CD4-positive, CD25-positive, alpha-beta regulatory T cell (primary cell): ENCODE measurements at regions not wholly inside any gene's neighbourhood (a gene's known extent, or its start where the extent isn't known, plus 50 kb on each side); places are given as distances from the start of the nearest gene placed in this dataset.

ENCODE experiments used
- ATAC-seq, 2 donors: fragments of 150-1000 bp; cut with Tn5 transposase; one replicate each; pipeline ENCODE4 v1.10.0; 2021; ENCODE audit warnings: low read depth in 2 of 2, moderate number of reproducible peaks in 2 of 2, moderate library complexity in 1 of 2
- DNase-seq, 3 donors: peaks; one replicate each; pipeline versions ENCODE4 v3.0.0 to v3.0.0-alpha.2; 2012 to 2022; ENCODE audit warnings: mixed read lengths in 1 of 3
- H3K27ac ChIP-seq: one replicate; pipeline ENCODE4 v1.7.0; 2013; ENCODE audit warnings: mild to moderate bottlenecking, low read length; ENCODE audit not compliant: insufficient read depth, poor library complexity, severe bottlenecking
- H3K27me3 ChIP-seq: one replicate; pipeline ENCODE4 v1.7.0; 2013; ENCODE audit warnings: low read length; ENCODE audit not compliant: control insufficient read depth, insufficient read depth
- H3K36me3 ChIP-seq: one replicate; pipeline ENCODE4 v1.7.0; 2013; ENCODE audit warnings: mild to moderate bottlenecking, low read length, moderate library complexity; ENCODE audit not compliant: control insufficient read depth, insufficient read depth
- H3K4me1 ChIP-seq: 2 replicates; pipeline ENCODE4 v1.7.0; 2013; ENCODE audit warnings: mild to moderate bottlenecking, low read length; ENCODE audit not compliant: insufficient read depth, control insufficient read depth, poor library complexity, severe bottlenecking
- H3K4me3 ChIP-seq: one replicate; pipeline ENCODE4 v1.7.0; 2013; ENCODE audit warnings: low read depth, mild to moderate bottlenecking, low read length, moderate library complexity
- H3K9me3 ChIP-seq, 2 experiments: 1 replicate in 1 of 2; 2 replicates in 1 of 2; pipeline ENCODE4 v1.7.0; 2013; ENCODE audit warnings: low read length in 2 of 2, mild to moderate bottlenecking in 1 of 2, moderate library complexity in 1 of 2; ENCODE audit not compliant: control insufficient read depth in 2 of 2
- H3K27ac Mint-ChIP-seq, 3 donors: one replicate each; pipeline ENCODE4 v1.8.0; 2020 to 2022; ENCODE audit warnings: mild to moderate bottlenecking in 3 of 3, mixed read lengths in 3 of 3, moderate library complexity in 2 of 3
- H3K27me3 Mint-ChIP-seq: one replicate; pipeline ENCODE4 v1.8.0; 2022; ENCODE audit warnings: mild to moderate bottlenecking, mixed read lengths
- H3K36me3 Mint-ChIP-seq: one replicate; pipeline ENCODE4 v1.8.0; 2020; ENCODE audit warnings: mixed read lengths
- H3K4me1 Mint-ChIP-seq, 4 donors: one replicate each; pipeline ENCODE4 v1.8.0; 2020 to 2022; ENCODE audit warnings: mixed read lengths in 4 of 4, mild to moderate bottlenecking in 1 of 4
- H3K4me3 Mint-ChIP-seq, 4 donors: one replicate each; pipeline ENCODE4 v1.8.0; 2020 to 2022; ENCODE audit warnings: mild to moderate bottlenecking in 4 of 4, mixed read lengths in 4 of 4, moderate library complexity in 3 of 4
- H3K9me3 Mint-ChIP-seq, 7 donors: one replicate each; pipeline ENCODE4 v1.8.0; 2020 to 2022; ENCODE audit warnings: mixed read lengths in 7 of 7, mild to moderate bottlenecking in 3 of 7, moderate library complexity in 2 of 7

- H3K36me3 ChIP-seq: no peaks in the 10 kb centered on the region
- ATAC-seq: no peak
- no peak overlapping the region for H3K27ac ChIP-seq
- H3K4me1 ChIP-seq: no peaks in the 10 kb centered on the region
- DNase-seq: no peak
- no peaks in the 10 kb centered on the region for H3K4me1 Mint-ChIP-seq
- H3K27me3 Mint-ChIP-seq: peaks cover 10% of the 10 kb centered on the region
- no peaks in the 10 kb centered on the region for H3K9me3 ChIP-seq
- H3K27ac Mint-ChIP-seq: no peak overlapping the region
- no peak overlapping the region for H3K4me3 Mint-ChIP-seq
- peaks cover 0 to 13% (median 7%) of the 10 kb centered on the region in 7 donors for H3K9me3 Mint-ChIP-seq
- H3K36me3 Mint-ChIP-seq: no peaks in the 10 kb centered on the region
- H3K27me3 ChIP-seq: no peaks in the 10 kb centered on the region
- no peak overlapping the region for H3K4me3 ChIP-seq
These were observed 107.8 kb downstream of the ASB7 start for GRCh38 chr15:100710222-100710621.

GRCh38 chr15:100710744-100711515 lies 108.5 kb downstream of the ASB7 start:
- Mint-ChIP-seq H3K36me3 (no peaks in the 10 kb centered on the region), H3K4me1 (no peaks in the 10 kb centered on the region), H3K9me3 (peaks cover 0 to 13% (median 7%) of the 10 kb centered on the region in 7 donors), H3K27me3 (peaks cover 10% of the 10 kb centered on the region), H3K27ac (no peak overlapping the region), H3K4me3 (no peak overlapping the region)
- no peak overlapping the region for H3K4me3 ChIP-seq
- no peaks in the 10 kb centered on the region for H3K27me3 ChIP-seq
- ATAC-seq (no peak), DNase-seq (no peak)
- H3K27ac ChIP-seq: no peak overlapping the region
- H3K9me3 ChIP-seq: no peaks in the 10 kb centered on the region
- no peaks in the 10 kb centered on the region for H3K36me3 ChIP-seq
- H3K4me1 ChIP-seq: no peaks in the 10 kb centered on the region

GRCh38 chr15:100711516-100712021 lies 109.2 kb downstream of the ASB7 start:
- Histone ChIP-seq H3K4me1 (no peaks in the 10 kb centered on the region), H3K9me3 (no peaks in the 10 kb centered on the region), H3K4me3 (no peak overlapping the region), H3K27me3 (no peaks in the 10 kb centered on the region), H3K36me3 (no peaks in the 10 kb centered on the region), H3K27ac (no peak overlapping the region)
- Mint-ChIP-seq H3K4me1 (no peaks in the 10 kb centered on the region), H3K27me3 (peaks cover 10% of the 10 kb centered on the region), H3K36me3 (no peaks in the 10 kb centered on the region), H3K9me3 (peaks cover 0 to 13% (median 7%) of the 10 kb centered on the region in 7 donors), H3K27ac (no peak overlapping the region), H3K4me3 (no peak overlapping the region)
- DNase-seq: no peak
- no peak for ATAC-seq

- no peaks in the 10 kb centered on the region for H3K36me3 Mint-ChIP-seq
- Histone ChIP-seq H3K4me3 (no peak overlapping the region), H3K27ac (no peak overlapping the region), H3K9me3 (no peaks in the 10 kb centered on the region), H3K27me3 (no peaks in the 10 kb centered on the region), H3K4me1 (no peaks in the 10 kb centered on the region), H3K36me3 (no peaks in the 10 kb centered on the region)
- no peak for ATAC-seq
- no peak for DNase-seq
- no peak overlapping the region for H3K4me3 Mint-ChIP-seq
- peaks cover 5% of the 10 kb centered on the region for H3K27me3 Mint-ChIP-seq
- H3K27ac Mint-ChIP-seq: no peak overlapping the region
- no peaks in the 10 kb centered on the region for H3K4me1 Mint-ChIP-seq
- H3K9me3 Mint-ChIP-seq: peaks cover 0 to 12% (median 6%) of the 10 kb centered on the region in 7 donors
These were observed 109.8 kb downstream of the ASB7 start for GRCh38 chr15:100712226-100712625.

GRCh38 chr15:100713163-100713867 lies 110.9 kb downstream of the ASB7 start:
- Histone ChIP-seq H3K36me3 (no peaks in the 10 kb centered on the region), H3K4me3 (no peak overlapping the region), H3K4me1 (no peaks in the 10 kb centered on the region), H3K9me3 (no peaks in the 10 kb centered on the region), H3K27me3 (no peaks in the 10 kb centered on the region), H3K27ac (no peak overlapping the region)
- H3K27ac Mint-ChIP-seq: no peak overlapping the region
- peaks cover 5% of the 10 kb centered on the region for H3K27me3 Mint-ChIP-seq
- H3K4me3 Mint-ChIP-seq: no peak overlapping the region
- H3K9me3 Mint-ChIP-seq: peaks cover 0 to 11% (median 5%) of the 10 kb centered on the region in 7 donors
- ATAC-seq: no peak
- no peaks in the 10 kb centered on the region for H3K4me1 Mint-ChIP-seq
- no peak for DNase-seq
- no peaks in the 10 kb centered on the region for H3K36me3 Mint-ChIP-seq

GRCh38 chr15:100714034-100714748 lies 111.8 kb downstream of the ASB7 start:
- DNase-seq (no peak), ATAC-seq (no peak)
- Mint-ChIP-seq H3K36me3 (no peaks in the 10 kb centered on the region), H3K27ac (no peak overlapping the region), H3K4me1 (no peaks in the 10 kb centered on the region), H3K9me3 (peaks cover 0 to 6% (median 3%) of the 10 kb centered on the region in 7 donors), H3K4me3 (no peak overlapping the region), H3K27me3 (no peaks in the 10 kb centered on the region)
- Histone ChIP-seq H3K27me3 (no peaks in the 10 kb centered on the region), H3K27ac (no peak overlapping the region), H3K36me3 (no peaks in the 10 kb centered on the region), H3K9me3 (no peaks in the 10 kb centered on the region), H3K4me1 (no peaks in the 10 kb centered on the region), H3K4me3 (no peak overlapping the region)

GRCh38 chr15:100714749-100715342 lies 112.5 kb downstream of the ASB7 start:
- no peak overlapping the region for H3K27ac ChIP-seq
- no peak overlapping the region for H3K27ac Mint-ChIP-seq
- H3K4me3 Mint-ChIP-seq: no peak overlapping the region
- H3K36me3 Mint-ChIP-seq: no peaks in the 10 kb centered on the region
- DNase-seq: no peak
- no peaks in the 10 kb centered on the region for H3K4me1 ChIP-seq
- ATAC-seq: no peak
- no peak overlapping the region for H3K4me3 ChIP-seq
- no peaks in the 10 kb centered on the region for H3K4me1 Mint-ChIP-seq
- no peaks in the 10 kb centered on the region for H3K27me3 ChIP-seq
- H3K9me3 Mint-ChIP-seq: peaks cover 0 to 4% (median 1%) of the 10 kb centered on the region in 7 donors
- no peaks in the 10 kb centered on the region for H3K27me3 Mint-ChIP-seq
- H3K36me3 ChIP-seq: no peaks in the 10 kb centered on the region
- H3K9me3 ChIP-seq: no peaks in the 10 kb centered on the region
